ENCODE measurements at regions not wholly inside any gene's neighbourhood (a gene's known extent, or its start where the extent isn't known, plus 50 kb on each side); places are given as distances from the start of the nearest gene placed in this dataset.

GRCh38 chr6:150525300-150525699 is 74.4 kb upstream of the PLEKHG1 start:
- ChIA-PET POLR2A (ENCODE audit: unreplicated experiment) (no interaction called here), CTCF (no interaction called here)
- H3K27me3 ChIP-seq (ENCODE audit: low read length) = no peaks in the 10 kb centered on the region
- no peaks in the 10 kb centered on the region for H3K9me3 ChIP-seq (ENCODE audit: low read length)
- H4K20me1 ChIP-seq (ENCODE audit: low read length) = no peaks in the 10 kb centered on the region
- H3K4me3 ChIP-seq (ENCODE audit: low read length) = no peak overlapping the region
- H2AFZ ChIP-seq (ENCODE audit: low read length) = no peak overlapping the region
- H3K9ac ChIP-seq (ENCODE audit: low read length) = no peak overlapping the region
- no peaks in the 10 kb centered on the region for H3K9me2 ChIP-seq (replicated peaks; ENCODE audit: low read length)
- no peak overlapping the region for H3K4me2 ChIP-seq (ENCODE audit: low read length)
- no peaks in the 10 kb centered on the region for H3K79me2 ChIP-seq (ENCODE audit: low read length)
- H3K4me1 ChIP-seq (ENCODE audit: insufficient read depth, low read length) = peaks cover 6% of the 10 kb centered on the region; the same call in 1 of the 2 replicates
- BruUV-seq (replicated peaks) = no TSS peak
- no peak for DNase-seq
- H3F3A ChIP-seq (ENCODE audit: low read length, unreplicated experiment) = no peaks in the 10 kb centered on the region
- TF ChIP-seq EZH2phosphoT487 (IDR thresholded peaks at IDR 0.05; ENCODE audit: borderline replicate concordance, low read length) (no peak), EZH2 (IDR thresholded peaks at IDR 0.05; ENCODE audit: low read length, unreplicated experiment) (no peak)
- intact Hi-C loops (cut with micrococcal nuclease) = no loop called here
- H3K27ac ChIP-seq (ENCODE audit: low read length) = no peak overlapping the region
- no peak for ATAC-seq
- H3K36me3 ChIP-seq (ENCODE audit: low read depth, low read length) = no peaks in the 10 kb centered on the region

GRCh38 chr6:150527100-150527499 is 72.6 kb upstream of the PLEKHG1 start:
- Histone ChIP-seq H3F3A (ENCODE audit: low read length, unreplicated experiment) (no peaks in the 10 kb centered on the region), H3K79me2 (ENCODE audit: low read length) (no peaks in the 10 kb centered on the region), H3K4me2 (ENCODE audit: low read length) (peak overlapping the region; percentile 51), H2AFZ (ENCODE audit: low read length) (no peak overlapping the region), H3K9me2 (replicated peaks; ENCODE audit: low read length) (no peaks in the 10 kb centered on the region), H3K9me3 (ENCODE audit: low read length) (no peaks in the 10 kb centered on the region), H4K20me1 (ENCODE audit: low read length) (no peaks in the 10 kb centered on the region), H3K27me3 (ENCODE audit: low read length) (no peaks in the 10 kb centered on the region), H3K4me1 (ENCODE audit: insufficient read depth, low read length) (peaks cover 6% of the 10 kb centered on the region; the same call in 1 of the 2 replicates), H3K9ac (ENCODE audit: low read length) (no peak overlapping the region), H3K27ac (ENCODE audit: low read length) (no peak overlapping the region), H3K4me3 (ENCODE audit: low read length) (no peak overlapping the region), H3K36me3 (ENCODE audit: low read depth, low read length) (no peaks in the 10 kb centered on the region)
- TF ChIP-seq CTCF (conservative IDR thresholded peaks at IDR 0.05; ENCODE audit: low read depth, low read length) = no peak
- TF ChIP-seq EZH2 (IDR thresholded peaks at IDR 0.05; ENCODE audit: low read length, unreplicated experiment) = no peak
- no peak for TF ChIP-seq EZH2phosphoT487 (IDR thresholded peaks at IDR 0.05; ENCODE audit: borderline replicate concordance, low read length)
- ChIA-PET POLR2A (ENCODE audit: unreplicated experiment) (no interaction called here), CTCF (no interaction called here)
- DNase-seq = peak; percentile 33
- intact Hi-C loops (cut with micrococcal nuclease) = no loop called here
- no peak; the same call in 1 of the 2 replicates for ATAC-seq
- BruUV-seq (replicated peaks) = no TSS peak

GRCh38 chr6:150528648-150529285 is 70.9 kb upstream of the PLEKHG1 start:
- Histone ChIP-seq H3K4me3 (ENCODE audit: low read length) (no peak overlapping the region), H3K4me2 (ENCODE audit: low read length) (no peak overlapping the region), H3K9me2 (replicated peaks; ENCODE audit: low read length) (no peaks in the 10 kb centered on the region), H3K27ac (ENCODE audit: low read length) (no peak overlapping the region), H4K20me1 (ENCODE audit: low read length) (no peaks in the 10 kb centered on the region), H3K27me3 (ENCODE audit: low read length) (no peaks in the 10 kb centered on the region), H3K9ac (ENCODE audit: low read length) (no peak overlapping the region), H3F3A (ENCODE audit: low read length, unreplicated experiment) (no peaks in the 10 kb centered on the region), H3K4me1 (ENCODE audit: insufficient read depth, low read length) (peaks cover 6% of the 10 kb centered on the region; the same call in 1 of the 2 replicates), H3K79me2 (ENCODE audit: low read length) (no peaks in the 10 kb centered on the region), H2AFZ (ENCODE audit: low read length) (no peak overlapping the region), H3K36me3 (ENCODE audit: low read depth, low read length) (no peaks in the 10 kb centered on the region), H3K9me3 (ENCODE audit: low read length) (no peaks in the 10 kb centered on the region)
- BruUV-seq (replicated peaks) = no TSS peak
- no peak for DNase-seq
- ChIA-PET CTCF (no interaction called here), POLR2A (ENCODE audit: unreplicated experiment) (no interaction called here)
- no peak for ATAC-seq
- intact Hi-C loops (cut with micrococcal nuclease) = no loop called here
- TF ChIP-seq CTCF (conservative IDR thresholded peaks at IDR 0.05; ENCODE audit: low read depth, low read length) (no peak), EZH2phosphoT487 (IDR thresholded peaks at IDR 0.05; ENCODE audit: borderline replicate concordance, low read length) (no peak), EZH2 (IDR thresholded peaks at IDR 0.05; ENCODE audit: low read length, unreplicated experiment) (no peak)
